Neutrophil (primary cell): ENCODE measurements at regions not wholly inside any gene's neighbourhood (a gene's known extent, or its start where the extent isn't known, plus 50 kb on each side); places are given as distances from the start of the nearest gene placed in this dataset.

Experiments
- H3K27ac ChIP-seq: fragments of 200-600 bp; sonication (generic); 2 replicates; pipeline ENCODE4 v1.5.1; 2016; ENCODE audit warnings: mild to moderate bottlenecking, moderate library complexity
- H3K27me3 ChIP-seq: fragments of 200-600 bp; sonication (generic); 2 replicates; pipeline ENCODE4 v1.6.0; 2016; ENCODE audit warnings: mild to moderate bottlenecking
- H3K36me3 ChIP-seq: fragments of 200-600 bp; sonication (generic); 2 replicates; pipeline ENCODE4 v1.5.1; 2017
- H3K4me1 ChIP-seq, 2 experiments: fragments of 200-600 bp in 1 of 2; sonication (generic) in 1 of 2; 1 replicate in 1 of 2; 2 replicates in 1 of 2; pipeline versions ENCODE4 v1.5.1 to v1.6.1; 2013 to 2016; ENCODE audit warnings: low read depth in 1 of 2, low read length in 1 of 2, mild to moderate bottlenecking in 1 of 2, moderate library complexity in 1 of 2; ENCODE audit not compliant: control insufficient read depth in 1 of 2, insufficient read depth in 1 of 2
- H3K4me3 ChIP-seq, 2 experiments: fragments of 200-600 bp in 1 of 2; sonication (generic) in 1 of 2; 1 replicate in 1 of 2; 2 replicates in 1 of 2; pipeline ENCODE4 v1.5.1; 2013 to 2016; ENCODE audit warnings: low read depth in 1 of 2, low read length in 1 of 2, mild to moderate bottlenecking in 1 of 2, moderate library complexity in 1 of 2
- H3K9me3 ChIP-seq: fragments of 200-600 bp; sonication (generic); 2 replicates; pipeline ENCODE4 v1.5.1; 2016
- CTCF ChIP-seq: fragments of 200-600 bp; sonication (generic); IDR thresholded peaks from 2 replicates; pipeline ENCODE4 v1.5.1; 2016; ENCODE audit warnings: antibody characterized with exemption

GRCh38 chr5:96196407-96196806, 234.8 kb upstream of the ELL2 start:
- peaks cover 18% of the 10 kb centered on the region in 2 experiments for H3K4me1 ChIP-seq
- no peaks in the 10 kb centered on the region for H3K36me3 ChIP-seq
- no peak for TF ChIP-seq CTCF
- H3K9me3 ChIP-seq: no peaks in the 10 kb centered on the region
- H3K4me3 ChIP-seq: no peak overlapping the region
- no peak overlapping the region for H3K27ac ChIP-seq
- no peaks in the 10 kb centered on the region for H3K27me3 ChIP-seq

- H3K4me1 ChIP-seq: peaks cover 10 to 11% of the 10 kb centered on the region in 2 experiments
- H3K27ac ChIP-seq: no peak overlapping the region
- no peak overlapping the region for H3K4me3 ChIP-seq
- H3K36me3 ChIP-seq: no peaks in the 10 kb centered on the region
- H3K9me3 ChIP-seq: no peaks in the 10 kb centered on the region
- no peaks in the 10 kb centered on the region for H3K27me3 ChIP-seq
- TF ChIP-seq CTCF: no peak
Observed at GRCh38 chr5:96195123-96195522, 233.5 kb upstream of the ELL2 start.

GRCh38 chr5:96194593-96194992, 232.9 kb upstream of the ELL2 start:
- no peaks in the 10 kb centered on the region for H3K36me3 ChIP-seq
- TF ChIP-seq CTCF: no peak
- H3K4me3 ChIP-seq: no peak overlapping the region
- H3K9me3 ChIP-seq: no peaks in the 10 kb centered on the region
- H3K27me3 ChIP-seq: no peaks in the 10 kb centered on the region
- peaks cover 9 to 11% of the 10 kb centered on the region in 2 experiments for H3K4me1 ChIP-seq
- no peak overlapping the region for H3K27ac ChIP-seq

- TF ChIP-seq CTCF: no peak
- Histone ChIP-seq H3K4me3 (no peak overlapping the region), H3K36me3 (no peaks in the 10 kb centered on the region), H3K27me3 (no peaks in the 10 kb centered on the region), H3K9me3 (no peaks in the 10 kb centered on the region), H3K4me1 (peaks cover 9 to 11% of the 10 kb centered on the region in 2 experiments), H3K27ac (no peak overlapping the region)
Observed at GRCh38 chr5:96193946-96194345, 232.3 kb upstream of the ELL2 start.

- H3K36me3 ChIP-seq: no peaks in the 10 kb centered on the region
- H3K27me3 ChIP-seq: no peaks in the 10 kb centered on the region
- no peaks in the 10 kb centered on the region for H3K4me1 ChIP-seq
- no peak overlapping the region for H3K4me3 ChIP-seq
- no peaks in the 10 kb centered on the region for H3K9me3 ChIP-seq
- no peak for TF ChIP-seq CTCF
- H3K27ac ChIP-seq: no peak overlapping the region
Observed at GRCh38 chr5:96189987-96190386, 228.3 kb upstream of the ELL2 start.
